Fibroblast of lung (primary cell): ENCODE measurements at regions not wholly inside any gene's neighbourhood (a gene's known extent, or its start where the extent isn't known, plus 50 kb on each side); places are given as distances from the start of the nearest gene placed in this dataset.

Experiments
- DNase-seq, 2 donors: peaks; one replicate each; pipeline versions ENCODE4 v3.0.0 to v3.0.0-alpha.2; 2010; ENCODE audit warnings: low read depth in 2 of 2
- H2AFZ ChIP-seq: 2 replicates; pipeline ENCODE4 v1.5.1; 2012; ENCODE audit warnings: low read length, control low read depth, inconsistent platforms
- H3K27ac ChIP-seq: 2 replicates; pipeline ENCODE4 v1.5.1; 2011; ENCODE audit warnings: low read length, control low read depth; ENCODE audit not compliant: insufficient read depth
- H3K27me3 ChIP-seq: 2 replicates; pipeline ENCODE4 v1.5.1; 2011; ENCODE audit warnings: mild to moderate bottlenecking, low read length; ENCODE audit not compliant: control insufficient read depth, insufficient read depth
- H3K36me3 ChIP-seq: 2 replicates; pipeline ENCODE4 v1.5.1; 2011; ENCODE audit warnings: low read length; ENCODE audit not compliant: control insufficient read depth, insufficient read depth
- H3K4me1 ChIP-seq: 2 replicates; pipeline ENCODE4 v1.5.1; 2011; ENCODE audit warnings: low read length; ENCODE audit not compliant: control insufficient read depth, insufficient read depth; ENCODE audit errors: extremely low read depth
- H3K4me2 ChIP-seq: 2 replicates; pipeline ENCODE4 v1.5.1; 2011; ENCODE audit warnings: low read length, control low read depth; ENCODE audit not compliant: insufficient read depth; ENCODE audit errors: extremely low read depth
- H3K4me3 ChIP-seq, 4 experiments: fragments of 200-600 bp in 1 of 4; sonication (generic) in 1 of 4; replicated peaks in 1 of 4; 2 replicates each; pipeline ENCODE4 v1.5.1; 2011 to 2016; ENCODE audit warnings: low read length in 4 of 4, low read depth in 3 of 4, mild to moderate bottlenecking in 3 of 4, control low read depth in 2 of 4, inconsistent platforms in 1 of 4, mixed read lengths in 1 of 4; ENCODE audit not compliant: insufficient read depth in 1 of 4; ENCODE audit errors: control extremely low read depth in 1 of 4
- H3K79me2 ChIP-seq: 2 replicates; pipeline ENCODE4 v1.5.1; 2012; ENCODE audit warnings: mild to moderate bottlenecking, low read length, inconsistent platforms; ENCODE audit not compliant: control insufficient read depth, insufficient read depth
- H3K9ac ChIP-seq: 2 replicates; pipeline ENCODE4 v1.5.1; 2011; ENCODE audit warnings: mild to moderate bottlenecking, low read length, control low read depth; ENCODE audit not compliant: insufficient read depth
- H3K9me3 ChIP-seq: 2 replicates; pipeline ENCODE4 v1.5.1; 2012; ENCODE audit warnings: low read depth, low read length; ENCODE audit not compliant: control insufficient read depth, insufficient read depth
- H4K20me1 ChIP-seq: 2 replicates; pipeline ENCODE4 v1.5.1; 2011; ENCODE audit warnings: low read length; ENCODE audit not compliant: control insufficient read depth, insufficient read depth; ENCODE audit errors: extremely low read depth
- CTCF ChIP-seq, 2 donors: IDR thresholded peaks in 1 of 2; conservative IDR thresholded peaks in 1 of 2; 1 replicate in 1 of 2; 2 replicates in 1 of 2; pipeline ENCODE4 v1.5.1; 2011 to 2012; ENCODE audit warnings: low read length in 2 of 2, control low read depth in 1 of 2, inconsistent platforms in 1 of 2, low read depth in 1 of 2, mild to moderate bottlenecking in 1 of 2
- EZH2 ChIP-seq: IDR thresholded peaks from 2 replicates; pipeline ENCODE4 v1.5.1; 2012; ENCODE audit warnings: low read length, control low read depth, mild to moderate bottlenecking; ENCODE audit errors: missing control alignments

- TF ChIP-seq EZH2 (no peak), CTCF (conservative IDR thresholded peaks at IDR 0.05 in 1 of 2, IDR thresholded peaks at IDR 0.05 in 1 of 2; ENCODE audit: low read depth in 1 of 2, low read length in 2 of 2) (no peak)
- no peak overlapping the region for H3K4me3 ChIP-seq
- no peaks in the 10 kb centered on the region for H3K9me3 ChIP-seq
- DNase-seq: no peak
- no peaks in the 10 kb centered on the region for H3K79me2 ChIP-seq
- no peak overlapping the region for H3K4me2 ChIP-seq
- no peak overlapping the region for H3K27ac ChIP-seq
- no peaks in the 10 kb centered on the region for H3K27me3 ChIP-seq
- no peaks in the 10 kb centered on the region for H4K20me1 ChIP-seq
- H2AFZ ChIP-seq: no peak overlapping the region
- no peaks in the 10 kb centered on the region for H3K36me3 ChIP-seq
- no peak overlapping the region for H3K9ac ChIP-seq
- no peaks in the 10 kb centered on the region for H3K4me1 ChIP-seq
Observed at GRCh38 chr22:22714600-22715335, 70.4 kb downstream of the GGTLC2 start.

- Histone ChIP-seq H3K4me3 (no peak overlapping the region), H3K9ac (no peak overlapping the region), H4K20me1 (no peaks in the 10 kb centered on the region), H3K4me2 (no peak overlapping the region), H3K27me3 (no peaks in the 10 kb centered on the region), H3K36me3 (no peaks in the 10 kb centered on the region), H3K79me2 (no peaks in the 10 kb centered on the region), H3K9me3 (no peaks in the 10 kb centered on the region), H3K27ac (no peak overlapping the region), H2AFZ (no peak overlapping the region), H3K4me1 (no peaks in the 10 kb centered on the region)
- TF ChIP-seq EZH2 (no peak), CTCF (conservative IDR thresholded peaks at IDR 0.05 in 1 of 2, IDR thresholded peaks at IDR 0.05 in 1 of 2; ENCODE audit: low read depth in 1 of 2, low read length in 2 of 2) (no peak)
- no peak for DNase-seq
Observed at GRCh38 chr22:22716136-22716665, 71.8 kb downstream of the GGTLC2 start.

GRCh38 chr22:22717664-22718063, 73.2 kb downstream of the GGTLC2 start:
- Histone ChIP-seq H2AFZ (no peak overlapping the region), H3K27ac (no peak overlapping the region), H4K20me1 (no peaks in the 10 kb centered on the region), H3K9ac (no peak overlapping the region), H3K4me3 (no peak overlapping the region), H3K27me3 (no peaks in the 10 kb centered on the region), H3K9me3 (no peaks in the 10 kb centered on the region), H3K4me2 (no peak overlapping the region), H3K79me2 (no peaks in the 10 kb centered on the region), H3K4me1 (no peaks in the 10 kb centered on the region), H3K36me3 (no peaks in the 10 kb centered on the region)
- TF ChIP-seq EZH2 (no peak), CTCF (conservative IDR thresholded peaks at IDR 0.05 in 1 of 2, IDR thresholded peaks at IDR 0.05 in 1 of 2; ENCODE audit: low read depth in 1 of 2, low read length in 2 of 2) (no peak)
- DNase-seq: no peak
